ENCODE measurements at regions not wholly inside any gene's neighbourhood (a gene's known extent, or its start where the extent isn't known, plus 50 kb on each side); places are given as distances from the start of the nearest gene placed in this dataset.

DNA sequence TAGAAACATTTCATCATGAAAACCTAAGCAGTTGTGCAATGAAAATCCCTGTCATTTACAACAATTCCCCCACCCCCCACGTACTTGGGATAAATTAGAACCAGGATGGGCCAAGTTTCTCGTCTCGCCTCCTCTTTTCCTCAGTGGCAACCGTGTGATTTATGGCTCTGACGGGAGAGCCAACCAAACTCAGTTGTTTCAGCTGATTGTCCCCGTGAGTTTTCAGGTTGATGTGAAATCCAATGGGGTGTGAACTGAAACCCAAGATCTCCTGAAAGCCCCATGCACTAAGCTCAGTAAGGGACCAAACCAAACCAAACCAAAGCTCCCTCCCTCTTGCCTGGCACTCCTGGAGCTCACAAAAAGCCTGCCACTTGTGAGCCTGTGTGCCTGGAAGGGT lies 138.7 kb upstream of the SLC24A2 start:
- no peak overlapping the region for H3K4me3 ChIP-seq (ENCODE audit: low read length)
- TF ChIP-seq, protein P1, sequence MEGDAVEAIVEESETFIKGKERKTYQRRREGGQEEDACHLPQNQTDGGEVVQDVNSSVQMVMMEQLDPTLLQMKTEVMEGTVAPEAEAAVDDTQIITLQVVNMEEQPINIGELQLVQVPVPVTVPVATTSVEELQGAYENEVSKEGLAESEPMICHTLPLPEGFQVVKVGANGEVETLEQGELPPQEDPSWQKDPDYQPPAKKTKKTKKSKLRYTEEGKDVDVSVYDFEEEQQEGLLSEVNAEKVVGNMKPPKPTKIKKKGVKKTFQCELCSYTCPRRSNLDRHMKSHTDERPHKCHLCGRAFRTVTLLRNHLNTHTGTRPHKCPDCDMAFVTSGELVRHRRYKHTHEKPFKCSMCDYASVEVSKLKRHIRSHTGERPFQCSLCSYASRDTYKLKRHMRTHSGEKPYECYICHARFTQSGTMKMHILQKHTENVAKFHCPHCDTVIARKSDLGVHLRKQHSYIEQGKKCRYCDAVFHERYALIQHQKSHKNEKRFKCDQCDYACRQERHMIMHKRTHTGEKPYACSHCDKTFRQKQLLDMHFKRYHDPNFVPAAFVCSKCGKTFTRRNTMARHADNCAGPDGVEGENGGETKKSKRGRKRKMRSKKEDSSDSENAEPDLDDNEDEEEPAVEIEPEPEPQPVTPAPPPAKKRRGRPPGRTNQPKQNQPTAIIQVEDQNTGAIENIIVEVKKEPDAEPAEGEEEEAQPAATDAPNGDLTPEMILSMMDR (conservative IDR thresholded peaks at IDR 0.05; ENCODE audit: low read length), result no peak
- no peak for DNase-seq (ENCODE audit: low read depth)

DNA sequence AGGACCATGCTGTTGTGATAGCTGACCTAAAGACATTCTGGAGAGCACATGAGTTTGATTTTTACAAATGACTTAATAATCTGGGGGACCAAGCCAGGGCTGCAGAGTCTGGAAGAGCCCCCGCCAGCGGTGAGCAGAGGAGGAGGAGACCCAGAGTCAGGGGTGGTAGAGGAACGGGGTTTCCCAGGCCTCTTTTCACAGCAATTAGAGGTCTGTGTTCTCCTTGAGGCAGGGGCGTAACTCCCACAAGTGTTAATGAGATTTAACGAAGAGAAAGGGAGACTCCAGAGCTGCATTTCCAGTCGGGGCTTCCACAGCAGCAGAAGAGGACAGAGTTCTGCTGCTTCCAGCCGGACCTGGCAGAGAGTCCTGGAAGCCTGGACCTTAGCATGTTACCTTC lies 137.9 kb upstream of the SLC24A2 start:
- no peak overlapping the region for H3K4me3 ChIP-seq (ENCODE audit: low read length)
- TF ChIP-seq, protein P1 (conservative IDR thresholded peaks at IDR 0.05; ENCODE audit: low read length), result no peak
- DNase-seq (ENCODE audit: low read depth), result no peak

DNA sequence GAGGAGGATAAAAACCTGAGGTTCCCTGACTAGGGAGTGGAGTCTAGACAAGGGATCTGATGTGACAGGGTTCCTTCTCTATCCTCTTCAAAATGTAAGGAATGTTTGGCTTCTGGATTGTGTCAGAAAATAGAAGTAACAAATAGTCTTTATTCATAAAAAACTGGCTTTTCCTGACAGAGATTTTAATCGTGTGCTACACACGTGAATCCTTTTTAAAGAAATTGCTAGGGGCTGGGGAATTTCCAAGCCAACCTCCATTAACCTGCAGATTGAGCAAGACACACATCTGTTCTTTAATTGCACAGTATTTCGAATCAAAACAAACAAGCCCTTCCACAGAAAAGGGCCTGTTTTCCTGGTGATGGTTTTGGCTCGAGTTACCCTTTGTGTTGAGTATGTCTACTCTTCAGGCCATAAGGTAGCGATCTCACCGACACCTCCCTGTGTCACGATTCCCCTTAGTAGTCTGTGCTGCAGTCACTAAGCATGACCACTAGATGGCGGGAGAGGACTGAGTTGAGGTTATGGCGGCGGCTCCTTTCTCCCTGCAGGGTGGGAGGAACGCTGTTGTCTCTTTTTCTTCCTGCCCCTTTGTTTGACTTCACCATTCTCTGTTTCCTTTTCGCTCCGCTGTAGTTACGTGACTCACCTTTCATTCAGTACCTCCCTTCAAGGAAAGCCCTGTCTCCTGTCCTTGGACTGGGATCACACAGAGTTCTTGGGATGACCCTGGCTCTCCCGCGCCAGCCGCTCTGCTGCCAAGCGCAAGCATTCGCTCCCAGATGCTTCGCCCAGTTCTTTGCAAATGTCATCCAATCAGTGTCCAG lies 137.1 kb upstream of the SLC24A2 start:
- peak; percentile 59 for DNase-seq (ENCODE audit: low read depth)
- H3K4me3 ChIP-seq (ENCODE audit: low read length), result peak overlapping the region; percentile 65

DNA sequence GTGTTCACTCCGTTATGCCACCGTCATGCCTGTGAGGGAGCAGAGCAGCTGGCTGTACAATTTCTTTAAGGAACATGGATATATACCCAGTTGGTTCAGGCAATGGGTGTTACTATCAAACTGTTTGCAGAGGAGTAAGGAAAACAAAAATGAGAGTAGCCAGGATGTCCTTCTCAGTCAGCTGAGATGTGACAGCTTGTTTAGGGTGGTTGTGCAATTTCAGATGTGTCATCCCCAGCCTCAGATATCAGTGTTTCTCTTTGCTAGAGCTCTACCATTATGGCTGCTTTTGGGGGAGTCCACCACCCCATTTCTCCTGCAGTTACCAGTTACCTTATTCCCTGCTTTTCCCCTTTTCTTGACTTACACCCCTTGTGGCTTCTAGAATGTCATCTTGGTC lies 135.2 kb upstream of the SLC24A2 start:
- no peak overlapping the region for H3K4me3 ChIP-seq (ENCODE audit: low read length)
- no peak for DNase-seq (ENCODE audit: low read depth)
- TF ChIP-seq, protein P1 (conservative IDR thresholded peaks at IDR 0.05; ENCODE audit: low read length), result no peak

More for the DNA sequence above, 137.1 kb upstream of the SLC24A2 start:
- TF ChIP-seq, protein P1 (conservative IDR thresholded peaks at IDR 0.05; ENCODE audit: low read length), result peak; percentile 100

DNA sequence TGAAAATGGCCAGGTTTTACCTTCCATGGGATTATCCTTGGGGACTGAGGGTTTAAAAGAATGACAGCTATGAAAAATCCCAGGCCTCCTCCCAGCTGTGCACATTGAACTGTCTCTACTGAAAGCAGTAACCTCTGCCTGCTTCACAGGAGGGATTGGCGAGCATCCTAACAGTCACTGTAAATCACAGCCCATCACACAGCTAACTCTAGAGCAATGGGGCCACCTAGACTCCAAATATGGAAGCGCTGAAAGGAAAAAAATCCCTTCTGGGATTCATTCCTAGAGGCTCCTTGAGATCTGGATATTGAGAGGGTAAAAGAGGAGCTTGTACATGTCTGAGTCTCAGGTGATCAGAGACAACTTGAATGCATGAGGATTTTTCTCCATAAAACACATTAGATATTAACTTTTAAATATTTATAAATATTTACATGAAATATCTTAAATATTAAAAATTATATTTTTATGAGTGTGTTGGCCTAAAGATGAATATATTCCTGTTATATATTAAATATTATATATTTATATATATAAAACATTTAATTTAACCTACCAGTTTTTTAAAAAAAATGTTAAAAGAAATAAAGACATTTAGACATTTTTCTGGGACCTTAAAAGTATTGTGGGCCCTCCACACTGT lies 133.8 kb upstream of the SLC24A2 start:
- H3K4me3 ChIP-seq (ENCODE audit: low read length), result no peak overlapping the region
- TF ChIP-seq, protein P1 (conservative IDR thresholded peaks at IDR 0.05; ENCODE audit: low read length), result peak; percentile 45
- peak; percentile 26 for DNase-seq (ENCODE audit: low read depth)

DNA sequence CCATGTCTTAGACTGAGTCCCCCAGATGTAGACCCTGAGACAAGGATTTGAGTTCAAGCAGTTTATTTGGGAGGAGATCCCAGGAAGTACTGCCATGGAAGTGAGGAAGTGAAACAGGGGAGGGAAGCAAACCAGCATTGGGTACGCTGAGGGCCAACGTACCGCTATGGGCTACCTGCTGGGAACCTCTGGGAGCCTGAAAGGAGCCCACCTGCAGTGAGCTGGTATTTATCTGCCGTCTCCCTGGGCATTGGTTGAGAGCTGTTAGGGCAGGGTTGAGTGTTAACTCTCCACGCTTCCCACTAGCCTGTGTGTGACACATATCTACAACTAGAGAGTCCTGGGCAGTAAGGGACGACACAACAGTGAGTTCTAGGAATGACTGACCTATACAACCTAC lies 131.6 kb upstream of the SLC24A2 start:
- TF ChIP-seq, protein P1 (conservative IDR thresholded peaks at IDR 0.05; ENCODE audit: low read length), result no peak
- no peak overlapping the region for H3K4me3 ChIP-seq (ENCODE audit: low read length)
- DNase-seq (ENCODE audit: low read depth), result no peak

DNA sequence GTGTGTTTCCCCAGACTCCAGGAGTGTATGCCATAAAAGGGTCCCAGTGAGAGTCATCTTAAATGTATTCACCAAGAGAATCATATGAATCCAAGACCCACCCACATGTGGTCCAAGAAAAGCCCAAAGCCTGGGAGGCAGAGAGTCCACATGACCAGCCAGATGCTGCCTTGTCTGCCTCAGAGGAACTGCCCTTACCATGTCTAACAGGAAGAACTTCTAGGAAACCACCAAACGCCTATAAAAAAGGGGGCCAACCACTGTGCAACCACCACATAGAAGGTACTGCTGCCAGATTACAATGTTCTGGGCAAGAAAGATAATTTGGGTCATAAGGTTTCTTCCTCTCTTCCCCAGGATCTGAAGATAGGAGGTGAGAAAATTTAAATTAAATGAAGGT lies 129.8 kb upstream of the SLC24A2 start:
- H3K4me3 ChIP-seq (ENCODE audit: low read length), result no peak overlapping the region

More for the DNA sequence above, 129.8 kb upstream of the SLC24A2 start:
- no peak for DNase-seq (ENCODE audit: low read depth)
- TF ChIP-seq, protein P1 (conservative IDR thresholded peaks at IDR 0.05; ENCODE audit: low read length), result no peak
